GM21526 (cell line): ENCODE measurements at regions not wholly inside any gene's neighbourhood (a gene's known extent, or its start where the extent isn't known, plus 50 kb on each side); places are given as distances from the start of the nearest gene placed in this dataset.
A peak's percentile ranks its signal among the peaks of the same experiment; 100 is the strongest.

Experiments
- ATAC-seq: cut with Tn5 transposase; IDR thresholded peaks from one replicate; pipeline ENCODE4 v1.9.1; 2021; ENCODE audit warnings: moderate library complexity; ENCODE audit not compliant: unreplicated experiment, low FRiP score

DNA sequence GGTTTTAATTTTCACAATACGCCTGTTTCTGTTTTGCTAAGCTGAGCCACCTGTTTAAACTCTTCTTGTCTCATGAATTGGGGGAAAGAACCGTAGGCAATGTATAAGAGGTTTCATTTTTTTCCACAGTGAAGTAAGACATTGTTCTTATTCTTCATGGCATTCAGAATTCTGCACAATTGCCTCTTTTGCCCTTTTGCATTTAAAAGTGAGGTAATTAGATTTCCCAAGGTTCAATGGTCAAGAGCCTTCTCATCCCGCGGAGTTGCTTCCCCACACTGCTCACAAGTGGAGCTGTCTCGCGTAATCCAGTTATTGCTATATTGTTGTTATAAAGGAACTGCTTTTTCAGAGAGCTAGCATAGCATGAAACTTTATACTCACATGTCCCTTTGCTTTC, 90.9 kb upstream of the SPRY1 start:
- no peak for ATAC-seq

DNA sequence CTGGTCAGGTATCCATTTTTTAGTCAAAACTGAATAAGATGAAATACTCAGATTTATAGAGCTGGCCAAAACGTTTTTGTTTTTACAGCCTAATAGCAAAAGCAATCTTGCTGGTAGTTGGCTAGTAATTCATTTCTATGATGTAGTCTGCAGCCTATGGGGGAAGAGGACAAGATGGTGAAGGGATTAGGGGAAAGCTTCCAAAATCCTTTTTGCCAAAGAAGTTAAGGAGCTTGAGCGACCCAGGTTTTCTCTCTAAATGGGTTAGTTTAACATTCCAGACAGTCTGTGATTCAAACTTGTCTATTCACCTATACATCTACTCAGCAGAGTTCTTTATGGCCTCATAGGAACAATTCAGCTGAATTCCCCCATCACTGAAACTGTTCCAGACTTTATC, 89.8 kb upstream of the SPRY1 start:
- ATAC-seq = no peak

DNA sequence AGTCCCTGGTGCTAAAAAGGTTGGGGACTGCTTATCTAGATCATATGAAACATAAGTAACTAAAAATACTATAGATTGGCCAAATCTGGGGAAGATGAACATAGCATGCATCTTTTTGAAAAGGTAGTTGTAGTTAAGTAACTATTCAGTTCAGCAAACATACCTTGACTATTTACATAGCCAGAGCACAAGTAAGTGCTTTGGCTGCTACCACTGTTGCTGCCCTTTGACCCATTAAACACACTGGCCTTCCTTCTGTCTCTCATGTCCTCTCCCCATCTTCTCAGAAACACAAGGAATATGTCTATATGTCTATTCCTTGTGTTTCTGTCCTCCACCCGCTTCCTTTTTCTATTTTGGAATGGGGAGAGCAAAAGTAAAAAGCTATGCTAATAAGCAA, 87.9 kb upstream of the SPRY1 start:
- no peak for ATAC-seq

DNA sequence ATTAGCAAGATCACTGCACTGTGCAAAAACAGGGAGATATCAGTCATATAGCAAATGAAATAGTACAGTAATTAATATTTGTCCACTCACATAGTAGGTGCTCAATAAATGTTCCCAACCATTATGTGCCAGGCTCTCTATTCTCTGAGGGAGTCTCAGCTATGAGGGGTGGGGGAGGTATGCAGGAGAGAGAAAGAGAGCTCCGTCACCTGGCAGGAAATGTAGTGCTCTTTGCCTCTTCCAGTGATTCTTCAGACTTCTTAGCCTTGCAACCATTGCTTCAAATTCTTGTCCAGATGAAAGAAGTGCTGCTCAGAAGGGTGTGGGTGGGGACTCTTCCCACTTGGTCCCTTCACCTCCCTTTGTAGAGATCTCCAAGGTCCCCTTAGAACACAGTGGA, 84.5 kb upstream of the SPRY1 start:
- no peak for ATAC-seq

DNA sequence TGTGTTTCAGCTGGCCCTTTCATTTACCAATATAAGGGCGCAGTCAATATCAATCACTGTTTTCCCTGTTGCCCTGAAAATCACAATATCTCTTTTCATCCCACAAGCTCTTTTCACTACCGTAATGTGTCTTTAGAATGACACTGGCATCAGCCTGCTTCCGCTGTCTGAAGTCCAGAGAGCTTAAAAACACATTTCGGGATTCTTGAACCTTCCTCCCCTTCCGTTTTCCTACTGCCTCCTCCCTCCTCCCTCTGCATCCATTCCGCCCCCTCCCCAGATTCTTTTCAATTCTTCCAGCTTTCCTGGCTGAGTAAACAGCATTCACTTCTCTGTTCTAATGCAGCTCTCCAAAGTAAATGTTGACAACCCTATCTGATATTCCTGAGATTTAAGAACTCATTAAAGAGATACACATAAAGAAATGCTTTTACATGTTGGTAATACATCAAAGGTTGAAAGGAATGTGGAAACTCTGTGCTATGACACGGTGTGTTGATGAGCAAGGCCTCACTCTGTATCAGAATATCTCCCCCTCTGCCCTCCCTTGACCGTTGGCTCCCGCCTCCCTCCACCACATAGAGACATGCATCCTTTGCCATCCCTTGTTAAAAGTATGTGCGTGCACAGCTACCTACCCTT, 83.5 kb upstream of the SPRY1 start:
- ATAC-seq = no peak

DNA sequence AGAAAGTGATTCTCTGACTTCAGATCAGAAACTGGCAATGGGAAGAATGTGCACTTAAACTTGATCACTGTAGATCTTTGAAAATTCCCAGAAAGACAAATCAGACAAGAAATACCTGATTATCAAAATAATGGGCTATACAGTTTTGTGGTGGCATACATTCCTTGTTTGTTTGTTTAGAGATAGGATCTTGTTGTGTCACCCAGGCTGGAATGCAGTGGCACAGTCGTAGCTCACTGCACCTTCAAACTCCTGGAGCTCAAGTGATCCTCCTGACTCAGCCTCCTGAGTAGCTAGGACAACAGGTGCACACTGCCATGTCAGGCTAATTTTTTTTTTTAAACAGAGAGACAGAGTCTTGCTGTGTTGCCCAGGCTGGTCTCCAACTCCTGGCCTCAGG, 81.0 kb upstream of the SPRY1 start:
- ATAC-seq = no peak

DNA sequence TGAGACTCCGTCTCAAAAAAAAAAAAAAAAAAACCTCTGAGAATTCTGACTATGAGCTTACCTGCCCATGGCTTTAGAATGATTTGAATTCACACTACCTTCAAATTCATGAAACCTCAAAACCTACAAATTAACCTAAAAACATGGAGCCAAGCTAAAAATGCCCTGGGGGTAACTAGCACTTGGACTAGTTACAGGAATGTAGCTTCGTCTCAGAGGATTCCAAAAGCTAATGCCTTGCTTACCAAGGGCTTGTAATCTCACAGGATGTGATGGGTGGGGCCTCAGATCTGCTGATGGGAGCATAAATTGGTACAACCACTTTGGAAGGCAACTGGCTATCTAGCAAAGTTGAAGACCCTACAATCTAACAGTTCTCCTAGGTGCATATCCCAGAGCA, 79.4 kb upstream of the SPRY1 start:
- no peak for ATAC-seq

DNA sequence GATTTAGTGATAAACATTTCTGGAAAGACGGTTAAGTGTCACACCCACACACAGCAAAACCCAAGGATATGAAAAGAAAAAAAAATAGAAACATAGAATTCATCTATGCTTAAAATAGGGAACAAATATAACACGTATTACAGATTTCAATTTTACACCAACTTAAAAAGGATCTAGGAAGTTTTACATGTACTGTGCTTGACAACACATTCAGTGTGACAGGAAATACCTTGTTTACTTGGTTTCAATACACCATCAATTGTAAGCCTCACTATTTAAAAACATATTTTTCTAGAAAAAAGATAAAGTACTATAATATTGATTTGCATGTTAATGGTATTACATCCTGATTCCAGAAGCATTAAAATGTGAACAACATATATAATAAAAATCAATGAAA, 77.0 kb upstream of the SPRY1 start:
- ATAC-seq = peak; percentile 54

DNA sequence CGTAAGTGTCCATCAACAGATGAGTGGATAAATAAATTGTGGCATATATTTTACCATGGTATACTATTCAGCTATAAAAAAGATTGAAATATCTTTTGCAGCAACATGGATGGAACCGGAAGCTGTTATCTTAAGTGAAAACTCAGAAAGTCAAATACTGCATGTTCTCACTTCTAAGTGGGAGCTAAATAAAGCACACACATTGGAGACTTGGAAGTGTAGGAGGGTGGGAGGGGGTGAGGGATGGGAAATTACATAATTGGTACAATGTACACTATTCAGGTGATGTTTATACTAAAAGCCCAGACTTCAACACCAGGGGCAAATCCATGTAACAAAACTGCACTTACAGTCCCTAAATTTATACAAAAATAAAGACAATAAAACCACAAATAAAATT, 72.6 kb upstream of the SPRY1 start:
- no peak for ATAC-seq

DNA sequence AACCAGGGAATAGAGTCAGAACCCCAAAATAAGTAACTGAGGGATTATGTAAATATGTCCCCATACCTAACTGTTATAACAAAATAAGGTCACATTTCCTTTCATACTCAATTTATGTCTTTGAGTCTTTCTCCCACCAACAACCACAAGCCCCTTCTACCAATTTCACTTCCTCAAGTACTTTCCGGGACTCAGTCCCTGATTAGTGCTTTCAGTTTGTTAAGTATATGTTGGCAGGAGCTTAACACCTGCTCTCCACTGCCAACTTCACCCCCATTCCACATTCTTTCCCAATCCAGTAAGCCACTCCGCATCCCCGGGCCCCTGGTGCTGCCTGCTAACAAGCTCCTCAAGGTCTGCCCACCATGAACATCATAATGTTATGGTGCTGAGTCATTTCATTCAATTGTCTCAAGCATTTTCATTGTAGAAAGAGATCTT, 71.3 kb upstream of the SPRY1 start:
- ATAC-seq = peak; percentile 98

DNA sequence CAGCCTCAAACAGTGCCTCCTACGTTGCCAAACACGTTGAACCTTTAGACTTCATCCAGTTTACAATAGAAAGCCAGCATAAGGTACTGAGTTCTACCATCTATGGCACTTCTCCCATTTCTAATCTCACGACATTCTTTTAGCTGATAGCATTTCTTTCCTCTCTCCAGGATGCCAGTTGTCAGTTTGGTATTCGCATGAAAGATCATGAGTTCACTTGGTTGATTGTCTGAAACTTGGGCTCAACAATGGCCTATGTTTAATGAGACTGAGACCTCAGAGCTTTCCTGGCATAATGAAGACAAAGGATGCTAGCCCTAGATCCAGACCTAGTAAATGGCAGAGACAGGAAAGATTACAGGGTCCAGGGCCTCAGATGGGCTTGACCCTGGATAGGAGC, 69.2 kb upstream of the SPRY1 start:
- no peak for ATAC-seq

DNA sequence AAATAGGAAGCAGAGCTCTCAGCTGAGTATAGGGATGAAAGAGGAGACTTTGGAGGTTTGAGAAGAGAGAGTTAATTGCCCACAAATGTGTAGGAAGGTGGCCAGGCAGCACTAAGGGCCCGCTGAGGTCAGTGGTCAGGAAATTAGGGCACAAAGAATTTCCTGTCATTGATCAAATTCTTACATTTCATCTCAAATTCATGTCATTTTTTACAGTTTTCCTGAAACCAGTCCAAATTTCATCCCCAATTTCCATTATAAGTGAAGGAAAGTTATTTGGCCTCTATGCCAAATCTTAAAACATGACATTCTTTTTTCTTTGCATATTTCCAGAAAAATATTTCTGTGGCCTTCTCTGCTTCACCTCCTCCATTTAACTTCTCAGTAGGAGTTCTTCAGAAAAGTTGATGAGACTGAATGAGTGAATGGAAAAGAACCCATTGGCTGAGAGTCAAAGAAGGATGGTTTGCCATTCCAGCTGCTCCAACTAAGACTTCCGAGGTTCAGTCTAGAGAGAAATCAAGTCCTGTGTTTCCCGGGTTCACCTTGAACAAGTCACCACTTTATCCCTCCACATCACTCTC, 68.7 kb upstream of the SPRY1 start:
- ATAC-seq = no peak

DNA sequence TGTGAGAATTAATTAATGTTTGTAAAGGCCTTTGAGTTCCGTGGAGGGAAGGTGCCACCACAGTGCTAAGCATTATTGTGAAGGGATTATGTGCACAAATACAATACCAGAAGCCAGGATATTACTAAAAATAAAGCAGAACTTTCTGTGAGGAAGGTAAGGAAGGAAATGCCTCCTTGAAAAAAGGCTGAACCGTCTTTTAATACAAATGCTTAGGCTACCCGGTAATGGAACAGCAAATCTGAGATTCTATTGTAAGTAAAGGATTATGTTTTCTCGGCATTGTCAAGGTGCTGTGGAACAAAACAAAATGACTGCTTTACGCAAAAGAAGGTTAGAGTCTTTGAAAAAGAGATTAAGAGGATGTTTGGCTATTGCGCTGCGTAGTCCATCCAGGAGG, 57.9 kb upstream of the SPRY1 start:
- ATAC-seq = no peak

DNA sequence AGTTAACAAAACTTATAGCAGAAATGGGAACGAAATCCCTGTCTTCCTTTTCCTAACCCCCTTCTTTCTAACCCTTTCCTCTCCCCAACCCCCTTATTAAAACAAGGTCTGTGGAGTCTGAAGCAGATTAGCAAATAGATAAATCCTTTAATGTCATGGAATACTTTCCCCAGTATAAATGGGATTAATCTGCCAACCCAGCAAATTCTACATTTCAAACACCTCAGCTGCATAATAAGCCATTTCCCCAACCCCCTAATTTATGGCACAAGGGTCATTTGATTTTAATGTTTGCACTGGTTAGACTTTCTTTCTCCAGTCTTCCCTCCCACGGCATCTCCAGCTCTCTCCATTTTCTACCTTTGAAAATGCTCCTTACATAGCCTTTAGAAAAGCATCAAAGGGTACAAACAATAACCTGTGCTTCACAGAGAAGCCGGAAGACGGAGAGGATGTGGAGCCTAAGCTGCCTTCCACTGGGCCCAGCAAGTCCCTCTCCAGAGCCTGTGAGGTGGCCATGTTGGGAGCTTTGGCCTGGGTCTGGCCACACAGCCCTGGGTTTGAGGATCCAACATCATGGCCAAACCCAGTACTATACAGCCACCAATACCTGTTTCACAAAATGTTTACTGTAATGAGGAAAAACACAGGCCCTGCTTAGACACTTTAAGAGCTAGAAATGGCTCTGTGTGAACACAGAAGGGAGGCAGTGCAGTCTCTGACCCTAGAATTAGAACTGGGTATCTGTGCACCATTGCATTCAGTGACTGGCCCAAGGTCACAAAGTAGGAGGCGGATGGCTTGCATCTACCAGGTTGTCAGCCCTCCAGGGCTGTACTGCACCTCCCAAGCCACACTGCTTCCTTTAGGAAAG, 56.9 kb upstream of the SPRY1 start:
- ATAC-seq = no peak

DNA sequence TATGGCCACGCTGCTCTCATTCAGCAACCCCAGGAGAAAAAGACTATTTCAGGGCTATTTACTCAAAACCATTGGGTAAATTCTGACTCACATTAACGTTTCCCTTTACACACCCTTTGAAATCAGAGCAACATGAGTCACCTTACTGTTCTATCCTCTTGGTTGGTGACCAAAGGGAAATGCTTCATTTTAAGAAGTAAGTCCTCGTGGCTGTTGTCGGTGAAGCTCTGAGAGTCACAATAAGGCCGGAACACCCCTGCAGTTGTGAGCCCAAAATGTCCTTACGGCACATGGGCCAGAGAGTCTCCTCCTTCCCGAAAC, 56.3 kb upstream of the SPRY1 start:
- no peak for ATAC-seq

DNA sequence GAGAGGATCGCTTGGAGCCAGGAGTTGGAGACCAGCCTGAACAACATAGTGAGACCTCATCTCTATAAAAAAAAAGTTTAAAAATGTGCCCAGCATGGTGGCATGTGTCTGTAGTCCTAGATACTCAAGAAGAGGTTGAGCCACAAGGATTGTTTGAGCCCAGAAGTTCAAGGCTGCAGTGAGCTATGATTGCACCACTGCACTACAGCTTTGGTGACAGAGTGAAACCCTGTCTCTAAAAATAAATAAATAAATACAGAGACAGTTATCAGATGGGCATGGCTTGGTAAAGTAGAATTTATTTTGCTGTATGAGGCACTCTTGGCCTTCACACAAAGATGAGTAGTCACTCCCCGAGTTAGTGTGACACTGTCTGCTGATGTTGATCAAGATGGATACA, 54.1 kb upstream of the SPRY1 start:
- ATAC-seq = no peak

DNA sequence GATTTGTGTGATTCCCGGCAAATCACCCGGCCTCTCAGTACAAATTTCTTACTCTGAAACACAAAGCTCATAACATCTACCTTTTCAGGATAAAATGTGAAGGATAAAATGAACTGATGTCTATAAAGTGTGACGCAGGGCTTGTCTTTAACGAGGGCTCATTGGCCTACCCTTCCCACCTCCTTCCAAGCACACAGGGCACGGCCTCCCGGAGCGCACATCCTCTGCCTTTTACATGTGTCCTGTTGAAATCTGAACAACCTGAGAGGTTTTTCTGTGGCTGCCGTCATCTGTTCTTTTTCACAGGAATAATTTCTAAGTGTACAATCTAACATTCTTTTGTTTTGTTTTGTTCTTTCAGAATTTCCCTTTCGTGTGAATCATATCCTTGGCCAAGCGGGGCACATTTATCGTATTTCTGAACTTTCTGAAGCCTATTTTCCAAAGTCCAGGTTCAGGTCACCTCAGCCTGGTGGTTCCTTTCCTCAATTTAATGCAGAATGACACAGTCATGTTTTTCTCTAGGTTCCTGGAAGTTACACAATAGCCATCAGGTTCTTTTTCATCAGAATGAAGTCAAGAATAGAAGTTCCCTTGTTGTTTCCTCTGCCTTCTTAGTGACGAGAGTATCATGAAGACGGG, 53.1 kb upstream of the SPRY1 start:
- ATAC-seq = no peak

DNA sequence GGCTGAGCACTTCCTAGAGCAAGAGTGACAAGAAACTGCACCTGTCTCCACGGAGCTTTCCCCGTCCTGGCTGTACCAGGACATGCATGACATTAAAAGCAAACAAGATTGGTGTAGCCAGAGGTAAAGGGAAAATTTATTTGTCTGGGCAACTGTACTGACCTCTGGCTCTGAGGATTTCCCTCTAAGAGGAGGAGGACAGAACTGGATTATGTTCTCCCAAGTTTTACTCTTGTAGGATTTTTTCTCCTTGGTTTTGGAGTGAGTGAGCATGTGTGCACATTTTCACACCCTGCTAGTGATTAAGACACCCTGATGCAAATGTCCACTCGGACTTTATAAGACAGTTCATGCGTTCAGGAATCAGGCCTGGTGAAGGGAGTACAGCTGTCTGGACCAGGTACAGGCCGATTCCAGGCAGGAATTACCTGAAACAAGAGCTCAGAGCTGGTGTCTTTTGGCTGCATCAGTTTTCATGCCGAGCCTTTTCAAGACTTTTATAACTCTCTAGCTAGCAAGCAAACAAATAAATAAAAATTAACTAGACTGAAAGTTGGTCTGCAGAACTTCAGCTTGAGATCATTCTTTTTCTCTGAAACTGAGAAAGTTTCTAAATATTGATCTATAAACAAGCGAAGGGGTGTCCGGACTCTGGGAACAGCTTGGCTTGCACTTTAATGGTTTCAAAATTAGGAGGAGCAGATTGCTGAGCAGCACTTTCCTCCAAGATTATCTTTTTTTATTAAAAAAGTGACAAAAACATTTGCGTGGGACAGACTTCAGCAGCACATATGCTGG, 51.3 kb upstream of the SPRY1 start:
- no peak for ATAC-seq

DNA sequence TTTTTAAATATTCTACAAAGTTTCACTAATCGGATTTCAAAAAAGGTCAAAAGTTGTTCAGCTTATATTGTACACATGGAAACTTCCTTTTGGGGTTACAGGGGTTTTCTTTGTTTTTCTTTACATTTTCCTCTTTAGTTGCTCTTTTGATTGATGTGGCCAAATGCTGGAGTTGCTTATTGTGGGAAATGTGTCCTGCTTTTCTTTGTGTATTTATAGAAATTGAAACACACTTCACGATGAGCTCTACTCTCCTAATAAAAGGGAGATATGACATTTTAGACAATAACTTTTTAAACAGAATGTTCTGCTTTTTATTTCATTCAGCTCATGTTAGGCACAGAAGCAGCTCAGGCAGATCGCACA, 50.7 kb upstream of the SPRY1 start:
- no peak for ATAC-seq

DNA sequence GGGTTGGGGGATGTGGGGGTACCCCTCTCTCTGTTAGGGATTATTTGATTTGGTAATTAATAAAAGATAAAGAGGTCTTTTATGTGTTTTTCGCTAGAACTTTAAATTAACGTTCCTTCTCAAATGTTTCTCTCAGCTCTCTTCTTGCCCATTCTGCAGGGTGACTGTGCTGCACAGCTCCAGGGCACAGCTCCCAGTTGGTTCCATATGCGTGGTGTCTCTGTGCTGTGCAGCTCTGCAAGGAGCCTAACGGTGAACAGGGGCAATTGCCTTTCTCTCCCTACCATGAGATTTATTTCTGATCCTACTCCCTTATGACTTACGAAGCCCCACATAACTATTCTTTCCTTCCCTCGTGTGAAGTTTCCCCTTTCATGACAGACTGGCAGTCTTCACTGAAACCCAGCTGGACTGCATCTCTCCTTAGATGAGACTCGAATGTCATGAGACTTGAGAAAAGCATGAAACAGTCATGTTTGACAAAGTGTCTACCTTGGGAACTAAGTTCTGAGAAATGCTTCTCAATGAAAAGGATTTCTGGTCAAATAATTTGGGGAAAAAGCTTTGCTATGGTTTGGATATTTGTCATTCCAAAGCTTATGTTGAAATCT, 50.2 kb upstream of the SPRY1 start:
- no peak for ATAC-seq
